ENCODE measurements at regions not wholly inside any gene's neighbourhood (a gene's known extent, or its start where the extent isn't known, plus 50 kb on each side); places are given as distances from the start of the nearest gene placed in this dataset.
"Not testable (repeated sequence)": the region's sequence is repeated elsewhere in the genome, so short reads cannot be mapped to it uniquely, and the experiment has no call there.

DNA sequence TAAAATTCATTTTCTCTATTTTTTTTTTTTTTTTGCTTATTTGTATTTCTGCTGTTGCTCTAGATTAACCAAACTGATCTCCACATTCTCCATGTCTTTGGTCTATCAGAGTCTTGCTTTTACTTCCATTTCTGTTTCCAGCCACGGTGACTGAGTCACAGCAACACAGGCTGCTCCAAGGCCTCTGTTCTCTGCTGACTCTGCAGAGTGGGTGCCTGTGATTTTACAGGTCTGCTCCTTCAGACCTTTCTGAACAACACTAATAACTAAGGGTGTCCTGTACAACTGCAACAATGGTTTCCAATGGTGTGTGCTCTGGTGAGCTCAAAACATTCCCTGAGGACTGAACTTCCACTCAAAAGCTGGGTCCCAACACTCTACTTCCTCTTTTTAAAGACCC lies 102.3 kb upstream of the BMP2 start:
- Mint-ChIP-seq H3K27ac (no peak overlapping the region), H3K27me3 (no peaks in the 10 kb centered on the region), H3K9me3 (peaks cover 0 to 20% (median 4%) of the 10 kb centered on the region in 7 donors), H3K4me1 (no peaks in the 10 kb centered on the region), H3K36me3 (no peaks in the 10 kb centered on the region), H3K4me3 (no peak overlapping the region)
- H3K4me3 ChIP-seq (ENCODE audit: low read depth, low read length): no peak overlapping the region
- H3K27ac ChIP-seq (ENCODE audit: insufficient read depth, low read length, poor library complexity, severe bottlenecking): no peak overlapping the region
- H3K4me1 ChIP-seq (ENCODE audit: control insufficient read depth, insufficient read depth, low read length, poor library complexity, severe bottlenecking): no peaks in the 10 kb centered on the region
- H3K36me3 ChIP-seq (ENCODE audit: control insufficient read depth, insufficient read depth, low read length): no peaks in the 10 kb centered on the region
- ATAC-seq (ENCODE audit: low read depth in 2 of 2) (no peak), DNase-seq (no peak)
- no peaks in the 10 kb centered on the region for H3K27me3 ChIP-seq (ENCODE audit: control insufficient read depth, insufficient read depth, low read length)
- peaks cover 0 to 5% of the 10 kb centered on the region in 2 experiments for H3K9me3 ChIP-seq (ENCODE audit: control insufficient read depth in 2 of 2, low read length in 2 of 2)

DNA sequence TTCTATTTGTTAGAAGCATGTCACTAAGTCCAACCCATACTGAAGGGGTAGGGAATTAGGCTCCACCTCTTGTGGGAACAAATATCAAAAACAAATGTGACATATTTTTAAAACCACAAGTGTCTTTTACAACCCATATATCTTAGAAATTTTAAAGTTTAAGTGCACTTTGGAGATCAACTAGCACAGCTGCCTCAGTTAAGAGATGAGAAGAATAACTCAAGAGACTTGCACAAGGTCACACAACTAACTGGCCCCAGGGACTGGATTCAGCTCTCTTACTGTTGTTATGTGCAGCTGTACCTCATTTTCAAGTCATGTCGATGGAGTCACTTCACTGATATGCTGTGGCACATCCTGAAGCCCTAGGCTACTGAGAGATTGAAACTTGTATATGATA lies 102.9 kb upstream of the BMP2 start:
- peaks cover 0 to 20% (median 4%) of the 10 kb centered on the region in 7 donors for H3K9me3 Mint-ChIP-seq
- H3K27ac Mint-ChIP-seq: no peak overlapping the region
- no peak overlapping the region for H3K4me3 Mint-ChIP-seq
- H3K27me3 ChIP-seq (ENCODE audit: control insufficient read depth, insufficient read depth, low read length): no peaks in the 10 kb centered on the region
- H3K4me1 ChIP-seq (ENCODE audit: control insufficient read depth, insufficient read depth, low read length, poor library complexity, severe bottlenecking): no peaks in the 10 kb centered on the region
- DNase-seq (no peak), ATAC-seq (ENCODE audit: low read depth in 2 of 2) (no peak)
- H3K4me1 Mint-ChIP-seq: no peaks in the 10 kb centered on the region
- H3K27ac ChIP-seq (ENCODE audit: insufficient read depth, low read length, poor library complexity, severe bottlenecking): no peak overlapping the region
- no peaks in the 10 kb centered on the region for H3K36me3 ChIP-seq (ENCODE audit: control insufficient read depth, insufficient read depth, low read length)
- H3K36me3 Mint-ChIP-seq: no peaks in the 10 kb centered on the region
- H3K4me3 ChIP-seq (ENCODE audit: low read depth, low read length): no peak overlapping the region
- no peaks in the 10 kb centered on the region for H3K27me3 Mint-ChIP-seq
- H3K9me3 ChIP-seq (ENCODE audit: control insufficient read depth in 2 of 2, low read length in 2 of 2): peaks cover 0 to 5% of the 10 kb centered on the region in 2 experiments

DNA sequence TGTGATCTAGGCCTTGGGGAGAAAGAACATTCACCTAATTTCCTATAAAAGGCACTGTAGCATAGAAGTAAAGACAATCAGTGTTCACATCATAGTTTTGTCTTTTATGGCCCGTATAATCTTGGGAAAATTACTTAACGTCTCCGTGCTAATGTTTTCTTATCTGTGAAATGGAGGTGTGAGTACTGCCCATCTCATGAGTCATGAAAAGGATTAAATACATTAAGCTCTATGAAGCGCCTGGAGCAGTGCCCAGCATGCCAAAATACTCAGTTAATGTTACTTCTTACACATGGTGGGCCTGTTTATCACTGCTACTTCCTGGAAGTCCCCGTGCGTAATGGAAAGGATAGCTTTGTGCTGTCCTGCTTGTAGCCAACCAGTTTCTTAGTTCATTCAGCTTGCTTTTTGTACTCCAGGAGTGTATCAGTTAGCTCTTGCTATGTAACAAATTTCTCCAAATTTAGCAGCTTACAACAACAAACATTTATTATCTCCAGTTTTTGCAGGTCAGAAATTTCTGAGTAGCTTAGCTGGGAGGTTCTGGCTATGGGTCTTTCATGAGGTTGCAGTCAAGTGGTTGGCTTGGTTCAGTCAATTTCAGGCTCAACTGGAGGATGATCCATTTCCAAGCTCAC lies 103.6 kb upstream of the BMP2 start:
- H3K27me3 ChIP-seq (ENCODE audit: control insufficient read depth, insufficient read depth, low read length): no peaks in the 10 kb centered on the region
- DNase-seq (no peak), ATAC-seq (ENCODE audit: low read depth in 2 of 2) (no peak)
- no peaks in the 10 kb centered on the region for H3K4me1 ChIP-seq (ENCODE audit: control insufficient read depth, insufficient read depth, low read length, poor library complexity, severe bottlenecking)
- no peaks in the 10 kb centered on the region for H3K36me3 Mint-ChIP-seq
- H3K4me1 Mint-ChIP-seq: no peaks in the 10 kb centered on the region
- H3K4me3 ChIP-seq (ENCODE audit: low read depth, low read length): no peak overlapping the region
- no peak overlapping the region for H3K4me3 Mint-ChIP-seq
- H3K27ac ChIP-seq (ENCODE audit: insufficient read depth, low read length, poor library complexity, severe bottlenecking): no peak overlapping the region
- no peaks in the 10 kb centered on the region for H3K36me3 ChIP-seq (ENCODE audit: control insufficient read depth, insufficient read depth, low read length)
- H3K9me3 Mint-ChIP-seq: peaks cover 0 to 20% (median 3%) of the 10 kb centered on the region in 7 donors
- peaks cover 0 to 5% of the 10 kb centered on the region in 2 experiments for H3K9me3 ChIP-seq (ENCODE audit: control insufficient read depth in 2 of 2, low read length in 2 of 2)
- H3K27ac Mint-ChIP-seq: no peak overlapping the region
- H3K27me3 Mint-ChIP-seq: no peaks in the 10 kb centered on the region

DNA sequence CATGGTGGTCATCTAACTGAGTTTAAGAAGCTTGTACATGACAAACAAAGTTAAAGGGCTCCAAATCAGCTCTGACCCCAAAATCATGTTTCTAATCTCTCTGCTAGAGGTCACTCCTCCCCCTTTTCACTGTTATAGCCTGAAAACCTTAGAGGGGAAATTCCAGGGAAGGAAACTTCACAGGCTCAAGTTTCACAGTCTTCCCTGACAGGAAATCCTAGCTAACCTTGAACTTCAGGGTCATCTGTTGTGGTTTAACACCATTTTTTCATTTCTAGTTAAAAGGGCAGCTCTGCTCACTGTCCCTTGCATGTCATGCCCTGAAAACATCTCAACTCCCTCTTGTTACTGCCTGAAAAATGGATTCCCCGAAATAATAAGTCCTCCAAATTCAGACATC lies 104.4 kb upstream of the BMP2 start:
- no peaks in the 10 kb centered on the region for H3K36me3 Mint-ChIP-seq
- H3K9me3 Mint-ChIP-seq: peaks cover 0 to 20% (median 0%) of the 10 kb centered on the region in 7 donors
- no peak for DNase-seq
- no peaks in the 10 kb centered on the region for H3K27me3 Mint-ChIP-seq
- H3K27ac Mint-ChIP-seq: no peak overlapping the region
- Histone ChIP-seq H3K4me1 (ENCODE audit: control insufficient read depth, insufficient read depth, low read length, poor library complexity, severe bottlenecking) (no peaks in the 10 kb centered on the region), H3K27ac (ENCODE audit: insufficient read depth, low read length, poor library complexity, severe bottlenecking) (no peak overlapping the region), H3K36me3 (ENCODE audit: control insufficient read depth, insufficient read depth, low read length) (no peaks in the 10 kb centered on the region), H3K4me3 (ENCODE audit: low read depth, low read length) (no peak overlapping the region), H3K9me3 (ENCODE audit: control insufficient read depth in 2 of 2, low read length in 2 of 2) (peaks cover 0 to 5% of the 10 kb centered on the region in 2 experiments), H3K27me3 (ENCODE audit: control insufficient read depth, insufficient read depth, low read length) (no peaks in the 10 kb centered on the region)
- H3K4me1 Mint-ChIP-seq: no peaks in the 10 kb centered on the region
- no peak for ATAC-seq (ENCODE audit: low read depth in 2 of 2)
- no peak overlapping the region for H3K4me3 Mint-ChIP-seq

DNA sequence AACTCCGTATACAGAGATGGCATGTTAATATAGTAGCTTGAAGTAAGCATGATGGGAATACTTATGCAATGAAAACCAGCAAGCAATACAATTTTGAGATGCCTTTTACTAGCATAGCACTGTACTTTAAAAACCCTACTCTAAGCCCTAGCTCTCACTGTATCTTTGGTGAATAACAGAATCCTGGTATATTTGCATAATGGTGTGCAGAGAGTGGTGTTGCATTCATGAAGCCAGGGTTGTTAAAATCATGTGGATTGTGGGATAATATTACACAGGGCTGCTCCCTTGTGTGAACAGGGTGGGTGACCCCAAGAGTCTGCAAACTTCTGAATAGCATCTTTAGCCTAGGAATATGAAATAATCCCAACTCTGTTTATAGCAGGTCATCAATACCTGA lies 105.2 kb upstream of the BMP2 start:
- DNase-seq (no peak), ATAC-seq (ENCODE audit: low read depth in 2 of 2) (no peak)
- Mint-ChIP-seq H3K4me1 (no peaks in the 10 kb centered on the region), H3K9me3 (peaks cover 0 to 18% (median under 1%) of the 10 kb centered on the region in 7 donors), H3K27ac (no peak overlapping the region), H3K4me3 (no peak overlapping the region), H3K27me3 (no peaks in the 10 kb centered on the region), H3K36me3 (no peaks in the 10 kb centered on the region)
- H3K9me3 ChIP-seq (ENCODE audit: control insufficient read depth in 2 of 2, low read length in 2 of 2): peaks cover 0 to 5% of the 10 kb centered on the region in 2 experiments
- H3K4me3 ChIP-seq (ENCODE audit: low read depth, low read length): no peak overlapping the region
- H3K27ac ChIP-seq (ENCODE audit: insufficient read depth, low read length, poor library complexity, severe bottlenecking): no peak overlapping the region
- no peaks in the 10 kb centered on the region for H3K27me3 ChIP-seq (ENCODE audit: control insufficient read depth, insufficient read depth, low read length)
- no peaks in the 10 kb centered on the region for H3K36me3 ChIP-seq (ENCODE audit: control insufficient read depth, insufficient read depth, low read length)
- H3K4me1 ChIP-seq (ENCODE audit: control insufficient read depth, insufficient read depth, low read length, poor library complexity, severe bottlenecking): no peaks in the 10 kb centered on the region

DNA sequence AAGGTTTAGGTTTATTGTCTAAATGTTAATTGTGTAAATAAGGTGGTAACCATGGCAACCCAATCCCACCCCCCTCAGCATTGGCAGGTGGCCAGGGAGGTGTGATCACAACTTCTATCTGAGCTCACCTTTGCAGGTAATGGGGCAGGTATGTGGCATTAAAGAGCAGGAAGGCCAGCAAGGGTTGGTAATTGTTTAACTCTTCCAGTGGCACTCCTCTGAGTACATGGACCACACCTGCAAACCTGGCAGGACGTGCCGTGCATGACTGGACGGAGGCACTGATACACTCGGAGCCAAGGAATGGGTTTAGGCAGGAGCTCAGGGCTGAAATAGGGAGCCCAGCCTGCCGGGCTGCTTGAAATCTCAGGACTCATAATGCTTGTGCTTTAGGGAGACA lies 107.0 kb upstream of the BMP2 start:
- H3K36me3 ChIP-seq (ENCODE audit: control insufficient read depth, insufficient read depth, low read length): no peaks in the 10 kb centered on the region
- no peak overlapping the region for H3K4me3 Mint-ChIP-seq
- H3K9me3 ChIP-seq (ENCODE audit: control insufficient read depth in 2 of 2, low read length in 2 of 2): no peaks in the 10 kb centered on the region
- no peaks in the 10 kb centered on the region for H3K27me3 ChIP-seq (ENCODE audit: control insufficient read depth, insufficient read depth, low read length)
- no peak overlapping the region for H3K27ac ChIP-seq (ENCODE audit: insufficient read depth, low read length, poor library complexity, severe bottlenecking)
- peaks cover 0 to 9% (median 3%) of the 10 kb centered on the region in 7 donors for H3K9me3 Mint-ChIP-seq
- DNase-seq (no peak), ATAC-seq (ENCODE audit: low read depth in 2 of 2) (no peak)
- no peaks in the 10 kb centered on the region for H3K36me3 Mint-ChIP-seq
- no peaks in the 10 kb centered on the region for H3K4me1 ChIP-seq (ENCODE audit: control insufficient read depth, insufficient read depth, low read length, poor library complexity, severe bottlenecking)
- H3K4me1 Mint-ChIP-seq: no peaks in the 10 kb centered on the region
- no peak overlapping the region for H3K4me3 ChIP-seq (ENCODE audit: low read depth, low read length)
- no peak overlapping the region for H3K27ac Mint-ChIP-seq
- no peaks in the 10 kb centered on the region for H3K27me3 Mint-ChIP-seq

DNA sequence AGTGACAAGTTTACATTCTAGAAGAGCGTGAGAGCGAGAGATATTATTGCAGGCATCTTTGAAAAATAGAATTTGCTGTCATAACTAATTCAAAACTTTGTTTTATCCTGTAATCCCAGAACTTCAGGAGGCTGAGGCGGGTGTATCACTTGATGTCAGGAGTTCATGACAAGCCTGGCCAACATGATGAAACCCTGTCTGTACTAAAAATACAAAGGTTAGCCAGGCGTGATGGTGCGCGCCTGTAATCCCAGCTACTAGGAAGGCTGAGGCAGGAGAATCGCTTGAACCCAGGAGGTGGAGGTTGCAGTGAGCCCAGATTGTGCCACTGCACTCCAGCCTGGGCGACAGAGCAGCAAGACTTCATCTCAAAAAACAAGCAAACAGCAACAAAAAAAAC lies 108.6 kb upstream of the BMP2 start:
- H3K36me3 Mint-ChIP-seq; H3K4me1 Mint-ChIP-seq; H3K4me3 Mint-ChIP-seq; H3K36me3 ChIP-seq (ENCODE audit: control insufficient read depth, insufficient read depth, low read length); H3K27me3 ChIP-seq (ENCODE audit: control insufficient read depth, insufficient read depth, low read length); H3K27me3 Mint-ChIP-seq; H3K4me3 ChIP-seq (ENCODE audit: low read depth, low read length); H3K27ac Mint-ChIP-seq; DNase-seq; H3K9me3 Mint-ChIP-seq; ATAC-seq (ENCODE audit: low read depth in 2 of 2); H3K4me1 ChIP-seq (ENCODE audit: control insufficient read depth, insufficient read depth, low read length, poor library complexity, severe bottlenecking); H3K9me3 ChIP-seq (ENCODE audit: control insufficient read depth in 2 of 2, low read length in 2 of 2); H3K27ac ChIP-seq (ENCODE audit: insufficient read depth, low read length, poor library complexity, severe bottlenecking): not testable (repeated sequence)

DNA sequence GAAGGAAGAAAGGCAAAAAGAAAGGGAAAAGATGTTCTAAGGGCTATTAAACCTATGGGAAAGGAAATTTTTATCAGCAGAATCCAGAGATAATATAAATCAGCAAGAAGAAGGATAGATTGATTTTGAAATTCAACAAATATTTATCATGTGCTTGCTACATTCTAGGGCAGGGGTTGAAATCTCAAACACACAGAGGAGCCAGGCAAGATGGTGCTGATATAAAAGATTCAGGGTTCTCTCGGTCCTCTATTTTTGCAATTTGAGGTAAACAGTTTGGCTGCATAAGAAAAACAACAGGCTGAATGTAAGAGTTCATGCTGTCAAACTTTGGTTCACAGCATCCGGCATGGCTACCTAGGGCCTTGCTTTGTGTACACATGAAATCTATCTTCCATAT lies 109.6 kb upstream of the BMP2 start:
- H3K36me3 Mint-ChIP-seq: no peaks in the 10 kb centered on the region
- no peak for DNase-seq
- Histone ChIP-seq H3K9me3 (ENCODE audit: control insufficient read depth in 2 of 2, low read length in 2 of 2) (no peaks in the 10 kb centered on the region), H3K4me3 (ENCODE audit: low read depth, low read length) (no peak overlapping the region), H3K4me1 (ENCODE audit: control insufficient read depth, insufficient read depth, low read length, poor library complexity, severe bottlenecking) (no peaks in the 10 kb centered on the region), H3K27me3 (ENCODE audit: control insufficient read depth, insufficient read depth, low read length) (no peaks in the 10 kb centered on the region), H3K27ac (ENCODE audit: insufficient read depth, low read length, poor library complexity, severe bottlenecking) (no peak overlapping the region), H3K36me3 (ENCODE audit: control insufficient read depth, insufficient read depth, low read length) (no peaks in the 10 kb centered on the region)
- H3K4me3 Mint-ChIP-seq: no peak overlapping the region
- no peaks in the 10 kb centered on the region for H3K27me3 Mint-ChIP-seq
- ATAC-seq (ENCODE audit: low read depth in 2 of 2): no peak
- no peaks in the 10 kb centered on the region for H3K4me1 Mint-ChIP-seq
- H3K9me3 Mint-ChIP-seq: peaks cover 0 to 7% (median 3%) of the 10 kb centered on the region in 7 donors
- peak overlapping the region in 1 of 3 donors; percentile 48 for H3K27ac Mint-ChIP-seq
